NCI-H2196 treated with DMSO at 0.1 percent for 48 hours (cell line): ENCODE measurements at regions not wholly inside any gene's neighbourhood (a gene's known extent, or its start where the extent isn't known, plus 50 kb on each side); places are given as distances from the start of the nearest gene placed in this dataset.

Experiments used
- DNase-seq: peaks from one replicate; lab custom pipeline; 2025; ENCODE audit not compliant: unreplicated experiment; lab: John Stamatoyannopoulos, UW

GRCh38 chr5:123755653-123756317 lies 243.8 kb downstream of the CSNK1G3 start:
- DNase-seq = no peak

- DNase-seq = no peak
These were observed 242.9 kb downstream of the CSNK1G3 start for GRCh38 chr5:123754908-123755307.

GRCh38 chr5:123753937-123754891 lies 242.2 kb downstream of the CSNK1G3 start:
- DNase-seq = no peak

GRCh38 chr5:123753180-123753936 lies 241.4 kb downstream of the CSNK1G3 start:
- no peak for DNase-seq

- DNase-seq = no peak
These were observed 240.7 kb downstream of the CSNK1G3 start for GRCh38 chr5:123752552-123753179.

- no peak for DNase-seq
These were observed 239.7 kb downstream of the CSNK1G3 start for GRCh38 chr5:123751670-123752069.

- no peak for DNase-seq
These were observed 236.3 kb downstream of the CSNK1G3 start for GRCh38 chr5:123748239-123748638.

- DNase-seq = no peak
These were observed 234.8 kb downstream of the CSNK1G3 start for GRCh38 chr5:123746683-123747360.

GRCh38 chr5:123743990-123744583 lies 232.1 kb downstream of the CSNK1G3 start:
- DNase-seq = no peak

- no peak for DNase-seq
These were observed 223.4 kb downstream of the CSNK1G3 start for GRCh38 chr5:123735384-123735783.

GRCh38 chr5:123732257-123732656 lies 220.3 kb downstream of the CSNK1G3 start:
- no peak for DNase-seq

GRCh38 chr5:123722451-123722850 lies 210.5 kb downstream of the CSNK1G3 start:
- no peak for DNase-seq

- DNase-seq = no peak
These were observed 209.8 kb downstream of the CSNK1G3 start for GRCh38 chr5:123721675-123722276.

GRCh38 chr5:123720955-123721354 lies 209.0 kb downstream of the CSNK1G3 start:
- DNase-seq = no peak

GRCh38 chr5:123720339-123720738 lies 208.4 kb downstream of the CSNK1G3 start:
- no peak for DNase-seq

- no peak for DNase-seq
These were observed 207.0 kb downstream of the CSNK1G3 start for GRCh38 chr5:123719004-123719403.

GRCh38 chr5:123718238-123718637 lies 206.3 kb downstream of the CSNK1G3 start:
- DNase-seq = no peak

- DNase-seq = no peak
These were observed 205.2 kb downstream of the CSNK1G3 start for GRCh38 chr5:123717139-123717538.

- no peak for DNase-seq
These were observed 198.1 kb downstream of the CSNK1G3 start for GRCh38 chr5:123710031-123710430.

GRCh38 chr5:123709422-123709821 lies 197.4 kb downstream of the CSNK1G3 start:
- DNase-seq = no peak
